Uterus (tissue), 3 donors: ENCODE measurements at regions not wholly inside any gene's neighbourhood (a gene's known extent, or its start where the extent isn't known, plus 50 kb on each side); places are given as distances from the start of the nearest gene placed in this dataset.

Experiments
- DNase-seq, 2 donors: peaks; one replicate each; pipeline ENCODE4 v3.0.0-alpha.2; 2019 to 2020
- H3K27ac ChIP-seq, 2 donors: fragments of 200-600 bp; sonication (generic); 1 replicate in 1 of 2; 2 replicates in 1 of 2; pipeline ENCODE4 v1.5.1; 2016 to 2018
- H3K27me3 ChIP-seq, 2 donors: fragments of 200-600 bp; sonication (generic); one replicate each; pipeline ENCODE4 v1.5.1; 2018 to 2019; ENCODE audit warnings: control low read depth in 1 of 2
- H3K36me3 ChIP-seq, 2 donors: fragments of 200-600 bp; sonication (generic); one replicate each; pipeline ENCODE4 v1.5.1; 2019; ENCODE audit warnings: control low read depth in 1 of 2
- H3K4me1 ChIP-seq, 2 donors: fragments of 200-600 bp; sonication (generic); one replicate each; pipeline ENCODE4 v1.5.1; 2018 to 2019; ENCODE audit warnings: control low read depth in 1 of 2
- H3K4me3 ChIP-seq, 2 donors: fragments of 200-600 bp; sonication (generic); 1 replicate in 1 of 2; 2 replicates in 1 of 2; pipeline ENCODE4 v1.5.1; 2018 to 2019; ENCODE audit warnings: mild to moderate bottlenecking in 1 of 2
- H3K9me3 ChIP-seq, 2 donors: fragments of 200-600 bp; sonication (generic); one replicate each; pipeline ENCODE4 v1.5.1; 2019; ENCODE audit warnings: control low read depth in 1 of 2
- CTCF ChIP-seq, 4 experiments: fragments of 200-600 bp in 2 of 4; fragments of 450-650 bp in 2 of 4; sonication (generic) in 2 of 4; IDR thresholded peaks; one replicate each; pipeline ENCODE4 v1.5.1; 2016 to 2019; ENCODE audit warnings: antibody characterized with exemption in 4 of 4, mild to moderate bottlenecking in 2 of 4, moderate library complexity in 1 of 4
- POLR2A ChIP-seq, 2 donors: fragments of 450-650 bp; IDR thresholded peaks; one replicate each; pipeline ENCODE4 v1.6.1; 2016; ENCODE audit warnings: antibody characterized with exemption in 2 of 2, mild to moderate bottlenecking in 1 of 2, moderate library complexity in 1 of 2
- intact Hi-C: fragments of 100-400 bp; cut with DNase I; formaldehyde crosslinking; loops from one replicate; pipeline ENCODE4 v1.15.1; 2023; ENCODE audit warnings: low total_unique reads
- donor health status: DM: yes; HTN: yes; CAD: no.

- no peak overlapping the region for H3K4me3 ChIP-seq
- H3K27me3 ChIP-seq, result no peaks in the 10 kb centered on the region
- no peaks in the 10 kb centered on the region for H3K4me1 ChIP-seq
- H3K36me3 ChIP-seq, result no peaks in the 10 kb centered on the region
- TF ChIP-seq POLR2A (IDR thresholded peaks at IDR 0.05) (no peak), CTCF (IDR thresholded peaks at IDR 0.05) (no peak)
- intact Hi-C loops, result no loop called here
- no peaks in the 10 kb centered on the region for H3K9me3 ChIP-seq
- no peak for DNase-seq
- H3K27ac ChIP-seq, result no peak overlapping the region
Measured at GRCh38 chr17:56648321-56648720, 54.8 kb downstream of the NOG start.

GRCh38 chr17:56648806-56649205 lies 55.3 kb downstream of the NOG start:
- Histone ChIP-seq H3K27ac (no peak overlapping the region), H3K27me3 (no peaks in the 10 kb centered on the region), H3K36me3 (no peaks in the 10 kb centered on the region), H3K4me1 (no peaks in the 10 kb centered on the region), H3K9me3 (no peaks in the 10 kb centered on the region), H3K4me3 (no peak overlapping the region)
- intact Hi-C loops, result no loop called here
- DNase-seq, result no peak
- TF ChIP-seq CTCF (IDR thresholded peaks at IDR 0.05) (no peak), POLR2A (IDR thresholded peaks at IDR 0.05) (no peak)

GRCh38 chr17:56652628-56653027 lies 59.1 kb downstream of the NOG start:
- intact Hi-C loops, result no loop called here
- Histone ChIP-seq H3K27ac (no peak overlapping the region), H3K4me3 (no peak overlapping the region)

GRCh38 chr17:56653877-56654276 lies 60.4 kb downstream of the NOG start:
- Histone ChIP-seq H3K27ac (no peak overlapping the region), H3K36me3 (no peaks in the 10 kb centered on the region), H3K27me3 (no peaks in the 10 kb centered on the region), H3K4me1 (no peaks in the 10 kb centered on the region), H3K4me3 (no peak overlapping the region), H3K9me3 (no peaks in the 10 kb centered on the region)
- DNase-seq, result no peak
- intact Hi-C loops, result no loop called here
- TF ChIP-seq CTCF (IDR thresholded peaks at IDR 0.05) (no peak), POLR2A (IDR thresholded peaks at IDR 0.05) (no peak)

More at GRCh38 chr17:56652628-56653027, 59.1 kb downstream of the NOG start:
- no peaks in the 10 kb centered on the region for H3K27me3 ChIP-seq
- H3K9me3 ChIP-seq, result no peaks in the 10 kb centered on the region
- no peak for DNase-seq
- H3K4me1 ChIP-seq, result no peaks in the 10 kb centered on the region
- no peaks in the 10 kb centered on the region for H3K36me3 ChIP-seq
- TF ChIP-seq POLR2A (IDR thresholded peaks at IDR 0.05) (no peak), CTCF (IDR thresholded peaks at IDR 0.05) (no peak)

GRCh38 chr17:56656701-56657327 lies 63.3 kb downstream of the NOG start:
- H3K9me3 ChIP-seq, result no peaks in the 10 kb centered on the region
- H3K4me1 ChIP-seq, result no peaks in the 10 kb centered on the region
- H3K27ac ChIP-seq, result no peak overlapping the region
- no peaks in the 10 kb centered on the region for H3K27me3 ChIP-seq
- no peak overlapping the region for H3K4me3 ChIP-seq
- no peak for TF ChIP-seq POLR2A (IDR thresholded peaks at IDR 0.05)
- no peak for TF ChIP-seq CTCF (IDR thresholded peaks at IDR 0.05)
- intact Hi-C loops, result no loop called here
- DNase-seq, result no peak
- H3K36me3 ChIP-seq, result no peaks in the 10 kb centered on the region
